ENCODE measurements at regions not wholly inside any gene's neighbourhood (a gene's known extent, or its start where the extent isn't known, plus 50 kb on each side); places are given as distances from the start of the nearest gene placed in this dataset.

- H3K9ac ChIP-seq, result no peak overlapping the region
- no peaks in the 10 kb centered on the region for H3K9me3 ChIP-seq
- no peak overlapping the region for H3K4me2 ChIP-seq
- H3K36me3 ChIP-seq, result no peaks in the 10 kb centered on the region
- H3K27ac ChIP-seq, result no peak overlapping the region
- H3K4me3 ChIP-seq, result no peak overlapping the region
- H4K20me1 ChIP-seq, result no peaks in the 10 kb centered on the region
- no peaks in the 10 kb centered on the region for H3K4me1 ChIP-seq
- no peak for TF ChIP-seq Cebpa-rat (IDR thresholded peaks at IDR 0.05)
- H3K27me3 ChIP-seq, result no peaks in the 10 kb centered on the region
These were observed 992.9 kb downstream of the GALC start for GRCh38 chr14:87000081-87000480.

GRCh38 chr14:86999036-86999435, 993.9 kb downstream of the GALC start:
- Histone ChIP-seq H3K27ac (no peak overlapping the region), H3K4me3 (no peak overlapping the region), H4K20me1 (no peaks in the 10 kb centered on the region), H3K4me1 (no peaks in the 10 kb centered on the region), H3K9ac (no peak overlapping the region), H3K36me3 (no peaks in the 10 kb centered on the region), H3K4me2 (no peak overlapping the region), H3K27me3 (no peaks in the 10 kb centered on the region), H3K9me3 (no peaks in the 10 kb centered on the region)
- no peak for TF ChIP-seq Cebpa-rat (IDR thresholded peaks at IDR 0.05)

- Histone ChIP-seq H3K36me3 (no peaks in the 10 kb centered on the region), H3K27ac (no peak overlapping the region), H3K4me2 (no peak overlapping the region), H3K9ac (no peak overlapping the region), H3K9me3 (no peaks in the 10 kb centered on the region), H3K4me1 (no peaks in the 10 kb centered on the region), H4K20me1 (no peaks in the 10 kb centered on the region), H3K27me3 (no peaks in the 10 kb centered on the region), H3K4me3 (no peak overlapping the region)
- no peak for TF ChIP-seq Cebpa-rat (IDR thresholded peaks at IDR 0.05)
These were observed 995.7 kb downstream of the GALC start for GRCh38 chr14:86997271-86997670.

GRCh38 chr14:86990396-86990795, 1002.6 kb downstream of the GALC start:
- no peaks in the 10 kb centered on the region for H3K27me3 ChIP-seq
- no peak overlapping the region for H3K27ac ChIP-seq
- TF ChIP-seq Cebpa-rat (IDR thresholded peaks at IDR 0.05), result no peak
- H4K20me1 ChIP-seq, result no peaks in the 10 kb centered on the region
- no peak overlapping the region for H3K9ac ChIP-seq
- H3K4me2 ChIP-seq, result no peak overlapping the region
- no peaks in the 10 kb centered on the region for H3K4me1 ChIP-seq
- no peak overlapping the region for H3K4me3 ChIP-seq
- no peaks in the 10 kb centered on the region for H3K36me3 ChIP-seq
- H3K9me3 ChIP-seq, result no peaks in the 10 kb centered on the region

- no peaks in the 10 kb centered on the region for H3K27me3 ChIP-seq
- TF ChIP-seq Cebpa-rat (IDR thresholded peaks at IDR 0.05), result no peak
- no peak overlapping the region for H3K4me2 ChIP-seq
- H3K36me3 ChIP-seq, result no peaks in the 10 kb centered on the region
- H3K9me3 ChIP-seq, result no peaks in the 10 kb centered on the region
- no peaks in the 10 kb centered on the region for H3K4me1 ChIP-seq
- H3K4me3 ChIP-seq, result no peak overlapping the region
- H3K27ac ChIP-seq, result no peak overlapping the region
- H4K20me1 ChIP-seq, result no peaks in the 10 kb centered on the region
- H3K9ac ChIP-seq, result no peak overlapping the region
These were observed 1003.7 kb downstream of the GALC start for GRCh38 chr14:86989285-86989684.

GRCh38 chr14:86987966-86988365, 1005.0 kb downstream of the GALC start:
- Histone ChIP-seq H3K27me3 (no peaks in the 10 kb centered on the region), H3K4me1 (no peaks in the 10 kb centered on the region), H3K9ac (no peak overlapping the region), H3K4me3 (no peak overlapping the region), H3K27ac (no peak overlapping the region), H4K20me1 (no peaks in the 10 kb centered on the region), H3K9me3 (no peaks in the 10 kb centered on the region), H3K4me2 (no peak overlapping the region), H3K36me3 (no peaks in the 10 kb centered on the region)
- no peak for TF ChIP-seq Cebpa-rat (IDR thresholded peaks at IDR 0.05)

GRCh38 chr14:86973177-86973576, 1019.8 kb downstream of the GALC start:
- Histone ChIP-seq H3K36me3 (no peaks in the 10 kb centered on the region), H3K27ac (no peak overlapping the region), H3K27me3 (no peaks in the 10 kb centered on the region), H4K20me1 (no peaks in the 10 kb centered on the region), H3K9ac (no peak overlapping the region), H3K9me3 (peaks cover 30% of the 10 kb centered on the region), H3K4me1 (no peaks in the 10 kb centered on the region), H3K4me3 (no peak overlapping the region), H3K4me2 (no peak overlapping the region)
- no peak for TF ChIP-seq Cebpa-rat (IDR thresholded peaks at IDR 0.05)

- no peaks in the 10 kb centered on the region for H3K27me3 ChIP-seq
- no peaks in the 10 kb centered on the region for H4K20me1 ChIP-seq
- H3K27ac ChIP-seq, result no peak overlapping the region
- H3K4me1 ChIP-seq, result no peaks in the 10 kb centered on the region
- H3K36me3 ChIP-seq, result no peaks in the 10 kb centered on the region
- TF ChIP-seq Cebpa-rat (IDR thresholded peaks at IDR 0.05), result no peak
- H3K9me3 ChIP-seq, result peaks cover 23% of the 10 kb centered on the region
- no peak overlapping the region for H3K4me3 ChIP-seq
- H3K9ac ChIP-seq, result no peak overlapping the region
- no peak overlapping the region for H3K4me2 ChIP-seq
These were observed 1021.7 kb downstream of the GALC start for GRCh38 chr14:86971292-86971691.

GRCh38 chr14:86961106-86961716, 1031.8 kb downstream of the GALC start:
- Histone ChIP-seq H3K4me1 (no peaks in the 10 kb centered on the region), H3K36me3 (no peaks in the 10 kb centered on the region), H3K27ac (no peak overlapping the region), H3K27me3 (no peaks in the 10 kb centered on the region), H3K9ac (no peak overlapping the region), H4K20me1 (no peaks in the 10 kb centered on the region), H3K4me3 (no peak overlapping the region), H3K4me2 (no peak overlapping the region), H3K9me3 (0 out of 2 replicates have a peak, but pooled peaks cover 6% of the 10 kb centered on the region)
- no peak for TF ChIP-seq Cebpa-rat (IDR thresholded peaks at IDR 0.05)

GRCh38 chr14:86955771-86956354, 1037.1 kb downstream of the GALC start:
- Histone ChIP-seq H3K4me2 (no peak overlapping the region), H3K4me1 (no peaks in the 10 kb centered on the region), H3K9me3 (no peaks in the 10 kb centered on the region), H4K20me1 (no peaks in the 10 kb centered on the region), H3K36me3 (no peaks in the 10 kb centered on the region), H3K4me3 (no peak overlapping the region), H3K27me3 (no peaks in the 10 kb centered on the region), H3K9ac (no peak overlapping the region), H3K27ac (no peak overlapping the region)
- TF ChIP-seq Cebpa-rat (IDR thresholded peaks at IDR 0.05), result no peak

GRCh38 chr14:86954623-86955022, 1038.4 kb downstream of the GALC start:
- TF ChIP-seq Cebpa-rat (IDR thresholded peaks at IDR 0.05), result no peak
- Histone ChIP-seq H3K4me2 (no peak overlapping the region), H3K4me3 (no peak overlapping the region), H3K27me3 (no peaks in the 10 kb centered on the region), H4K20me1 (no peaks in the 10 kb centered on the region), H3K9me3 (no peaks in the 10 kb centered on the region), H3K4me1 (no peaks in the 10 kb centered on the region), H3K27ac (no peak overlapping the region), H3K36me3 (no peaks in the 10 kb centered on the region), H3K9ac (no peak overlapping the region)

All from BLaER1 (cell line).